WI38 (cell line): ENCODE measurements at regions not wholly inside any gene's neighbourhood (a gene's known extent, or its start where the extent isn't known, plus 50 kb on each side); places are given as distances from the start of the nearest gene placed in this dataset.

ENCODE experiments used
- H3K4me3 ChIP-seq: 2 replicates; pipeline ENCODE4 v1.5.1; 2011; ENCODE audit warnings: low read depth, mild to moderate bottlenecking, control low read depth, low read length
- CTCF ChIP-seq: IDR thresholded peaks from 2 replicates; pipeline ENCODE4 v1.5.1; 2012; ENCODE audit warnings: low read depth, mild to moderate bottlenecking, control low read depth, low read length

- no peak for TF ChIP-seq CTCF
- H3K4me3 ChIP-seq = no peak overlapping the region
Measured at GRCh38 chr1:78437396-78437795, 53.4 kb upstream of the PTGFR start.

- no peak overlapping the region for H3K4me3 ChIP-seq
- TF ChIP-seq CTCF = no peak
Measured at GRCh38 chr1:78437941-78438340, 52.8 kb upstream of the PTGFR start.

- no peak overlapping the region for H3K4me3 ChIP-seq
- no peak for TF ChIP-seq CTCF
Measured at GRCh38 chr1:78440381-78440793, 50.4 kb upstream of the PTGFR start.
